Uterus (tissue), 2 donors: ENCODE measurements at regions not wholly inside any gene's neighbourhood (a gene's known extent, or its start where the extent isn't known, plus 50 kb on each side); places are given as distances from the start of the nearest gene placed in this dataset.

ENCODE experiments used
- POLR2A ChIP-seq, 2 donors: fragments of 450-650 bp; IDR thresholded peaks; one replicate each; pipeline ENCODE4 v1.6.1; 2016; ENCODE audit warnings: antibody characterized with exemption in 2 of 2, mild to moderate bottlenecking in 1 of 2, moderate library complexity in 1 of 2
- TF ChIP-seq, protein P1 (sequence below), 4 experiments: fragments of 200-600 bp in 2 of 4; fragments of 450-650 bp in 2 of 4; sonication (generic) in 2 of 4; IDR thresholded peaks; one replicate each; pipeline ENCODE4 v1.5.1; 2016 to 2019; ENCODE audit warnings: antibody characterized with exemption in 4 of 4, mild to moderate bottlenecking in 2 of 4, moderate library complexity in 1 of 4

DNA sequence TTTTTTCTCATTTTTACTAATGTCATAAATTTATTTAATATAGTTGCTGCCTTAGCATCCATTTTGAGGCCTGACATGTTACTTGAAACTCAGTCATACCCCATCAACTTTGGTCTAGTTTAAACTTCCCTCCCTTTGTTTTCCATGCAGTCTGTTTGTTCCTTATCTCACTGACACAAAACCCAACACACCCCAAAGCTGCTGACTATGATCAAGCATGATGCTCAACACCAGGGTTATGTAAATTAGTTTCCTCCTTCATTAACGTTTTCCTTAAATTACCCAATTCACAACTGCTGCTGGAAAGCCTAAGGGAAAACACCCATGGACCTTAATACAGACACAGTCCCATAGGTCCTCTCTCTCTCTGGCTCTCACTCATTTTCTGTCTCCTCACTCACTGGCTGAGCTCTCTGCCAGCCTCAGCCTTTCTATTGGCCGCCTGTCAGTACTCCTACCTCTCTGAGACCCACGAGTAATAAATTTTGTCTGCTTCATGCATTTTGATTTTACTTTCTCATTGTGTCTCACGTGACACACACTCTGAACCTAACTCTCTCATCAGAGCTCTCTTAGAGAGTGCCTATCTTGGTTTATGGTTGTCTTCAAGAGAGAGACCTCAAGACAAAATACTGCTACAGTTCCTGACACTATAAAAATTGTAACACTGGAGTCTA, 904.5 kb downstream of the C6orf118 start:
- TF ChIP-seq, protein P1, sequence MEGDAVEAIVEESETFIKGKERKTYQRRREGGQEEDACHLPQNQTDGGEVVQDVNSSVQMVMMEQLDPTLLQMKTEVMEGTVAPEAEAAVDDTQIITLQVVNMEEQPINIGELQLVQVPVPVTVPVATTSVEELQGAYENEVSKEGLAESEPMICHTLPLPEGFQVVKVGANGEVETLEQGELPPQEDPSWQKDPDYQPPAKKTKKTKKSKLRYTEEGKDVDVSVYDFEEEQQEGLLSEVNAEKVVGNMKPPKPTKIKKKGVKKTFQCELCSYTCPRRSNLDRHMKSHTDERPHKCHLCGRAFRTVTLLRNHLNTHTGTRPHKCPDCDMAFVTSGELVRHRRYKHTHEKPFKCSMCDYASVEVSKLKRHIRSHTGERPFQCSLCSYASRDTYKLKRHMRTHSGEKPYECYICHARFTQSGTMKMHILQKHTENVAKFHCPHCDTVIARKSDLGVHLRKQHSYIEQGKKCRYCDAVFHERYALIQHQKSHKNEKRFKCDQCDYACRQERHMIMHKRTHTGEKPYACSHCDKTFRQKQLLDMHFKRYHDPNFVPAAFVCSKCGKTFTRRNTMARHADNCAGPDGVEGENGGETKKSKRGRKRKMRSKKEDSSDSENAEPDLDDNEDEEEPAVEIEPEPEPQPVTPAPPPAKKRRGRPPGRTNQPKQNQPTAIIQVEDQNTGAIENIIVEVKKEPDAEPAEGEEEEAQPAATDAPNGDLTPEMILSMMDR (IDR thresholded peaks at IDR 0.05): no peak
- TF ChIP-seq POLR2A (IDR thresholded peaks at IDR 0.05): no peak
